IPS DF 6.9 (cell line): ENCODE measurements at regions not wholly inside any gene's neighbourhood (a gene's known extent, or its start where the extent isn't known, plus 50 kb on each side); places are given as distances from the start of the nearest gene placed in this dataset.

Source experiments
- DNase-seq: peaks from one replicate; pipeline ENCODE4 v3.0.0-alpha.2; 2013; ENCODE audit warnings: low read depth, low spot score
- H3K27ac ChIP-seq: one replicate; pipeline ENCODE4 v1.5.1; 2013; ENCODE audit warnings: low read length, control low read depth
- H3K27me3 ChIP-seq: 2 replicates; pipeline ENCODE4 v1.6.1; 2013; ENCODE audit warnings: mild to moderate bottlenecking, low read length; ENCODE audit not compliant: control insufficient read depth, insufficient read depth
- H3K36me3 ChIP-seq: 2 replicates; pipeline ENCODE4 v1.6.1; 2013; ENCODE audit warnings: low read length; ENCODE audit not compliant: control insufficient read depth, insufficient read depth
- H3K4me1 ChIP-seq: 2 replicates; pipeline ENCODE4 v1.6.1; 2013; ENCODE audit warnings: low read length; ENCODE audit not compliant: control insufficient read depth, insufficient read depth
- H3K4me3 ChIP-seq: 2 replicates; pipeline ENCODE4 v1.5.1; 2013; ENCODE audit warnings: mild to moderate bottlenecking, low read length
- H3K9me3 ChIP-seq: 2 replicates; pipeline ENCODE4 v1.6.1; 2013; ENCODE audit warnings: low read length, inconsistent platforms; ENCODE audit not compliant: control insufficient read depth, insufficient read depth
- WGBS: extraction: QIAGEN DNeasy Blood & Tissue Kit; methylation state at CpG from one replicate; pipeline ENCODE4 v1.1.7; 2013; ENCODE audit warnings: mixed read lengths, missing lambda C conversion rate; ENCODE audit not compliant: insufficient read length, insufficient coverage; 5-methylcytosine and 5-hydroxymethylcytosine counted together

GRCh38 chr2:126990605-126991532 lies 92.2 kb downstream of the TEX51 start:
- H3K4me1 ChIP-seq, result no peaks in the 10 kb centered on the region
- H3K4me3 ChIP-seq, result no peak overlapping the region
- H3K27ac ChIP-seq, result no peak overlapping the region
- H3K9me3 ChIP-seq, result no peaks in the 10 kb centered on the region
- DNase-seq, result no peak
- no CpG with 5 or more reads among the region's 12 CpGs for WGBS
- no peaks in the 10 kb centered on the region for H3K36me3 ChIP-seq
- H3K27me3 ChIP-seq, result no peaks in the 10 kb centered on the region

DNA sequence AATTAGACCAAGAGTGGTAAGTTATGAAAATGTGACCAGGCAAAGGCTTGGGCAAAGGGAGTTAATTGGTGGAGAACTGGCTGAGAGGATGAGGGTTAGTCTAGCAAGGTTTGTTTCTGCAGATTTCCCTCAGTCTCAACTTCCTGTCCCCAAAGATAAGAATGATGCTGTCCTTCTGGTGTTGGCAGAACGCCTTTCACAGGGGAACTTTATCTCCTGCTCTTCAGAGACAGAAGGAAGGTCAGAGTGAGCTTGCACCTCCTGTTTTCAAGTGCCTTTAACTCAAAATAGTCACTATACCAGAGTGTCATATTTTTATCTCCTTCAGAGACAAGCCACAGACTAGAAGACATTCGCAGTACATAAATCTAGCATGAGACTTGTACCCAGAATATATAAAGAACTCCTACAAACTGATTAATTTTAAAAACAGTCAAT lies 95.7 kb downstream of the TEX51 start:
- no peaks in the 10 kb centered on the region for H3K36me3 ChIP-seq
- WGBS, result no CpG with 5 or more reads among the region's 2 CpGs
- no peak for DNase-seq
- no peak overlapping the region for H3K4me3 ChIP-seq
- H3K9me3 ChIP-seq, result no peaks in the 10 kb centered on the region
- H3K27ac ChIP-seq, result no peak overlapping the region
- H3K4me1 ChIP-seq, result no peaks in the 10 kb centered on the region
- H3K27me3 ChIP-seq, result no peaks in the 10 kb centered on the region

DNA sequence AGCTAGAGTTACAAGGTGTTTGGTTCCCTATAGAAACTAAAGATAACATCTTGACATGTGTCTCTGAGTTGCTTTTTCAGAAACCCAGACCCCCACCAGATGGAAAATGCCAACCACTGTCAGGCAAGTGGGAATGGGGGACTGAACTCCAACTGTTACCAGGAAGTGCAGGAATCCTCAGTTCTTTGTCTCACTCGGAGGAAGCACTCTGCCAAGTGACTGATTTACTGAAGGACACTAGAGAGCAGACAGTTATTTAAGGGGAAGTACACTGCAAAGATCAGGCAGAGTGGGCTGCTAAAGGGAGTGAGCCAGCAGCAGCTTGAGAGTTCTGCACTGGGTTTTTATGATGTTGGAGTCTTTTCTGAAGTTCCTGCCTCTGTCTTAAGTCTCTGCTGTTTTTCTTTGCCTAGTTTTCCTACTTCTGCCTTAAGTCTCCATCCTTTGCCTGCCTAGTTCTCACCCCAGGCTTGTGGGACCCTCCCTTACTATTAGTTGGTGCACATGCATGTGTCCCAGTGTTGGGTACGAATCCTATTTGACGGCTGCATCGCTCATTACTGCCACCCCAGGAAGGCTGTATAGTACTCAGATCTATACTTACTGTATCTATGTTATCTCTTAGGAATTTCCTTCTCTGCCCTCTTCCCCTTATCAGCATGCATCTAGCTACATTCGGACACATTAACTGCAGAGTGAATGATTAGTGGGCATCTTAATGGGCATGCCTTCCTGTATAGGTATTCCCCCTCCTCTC lies 97.1 kb downstream of the TEX51 start:
- no peak for DNase-seq
- Histone ChIP-seq H3K9me3 (no peaks in the 10 kb centered on the region), H3K4me3 (no peak overlapping the region), H3K36me3 (no peaks in the 10 kb centered on the region), H3K27ac (no peak overlapping the region), H3K4me1 (no peaks in the 10 kb centered on the region), H3K27me3 (no peaks in the 10 kb centered on the region)
- no CpG with 5 or more reads among the region's 5 CpGs for WGBS

DNA sequence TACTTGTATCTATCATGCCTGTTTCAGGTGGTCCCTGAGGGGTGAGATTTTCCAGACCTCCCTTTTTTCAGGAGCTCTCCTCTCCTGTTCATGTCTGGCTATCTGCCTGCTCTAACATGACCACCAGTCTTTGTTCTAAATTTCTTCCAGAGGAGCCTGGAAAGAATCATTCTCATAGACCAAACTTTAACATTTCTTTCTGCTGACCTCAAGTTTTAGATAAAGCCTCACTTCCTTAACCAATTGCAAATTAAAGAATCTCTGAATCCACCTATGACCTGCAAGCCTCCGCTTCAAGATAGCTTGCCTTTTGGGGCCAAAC lies 97.6 kb downstream of the TEX51 start:
- Histone ChIP-seq H3K4me1 (no peaks in the 10 kb centered on the region), H3K27ac (no peak overlapping the region), H3K9me3 (no peaks in the 10 kb centered on the region), H3K36me3 (no peaks in the 10 kb centered on the region), H3K4me3 (no peak overlapping the region), H3K27me3 (no peaks in the 10 kb centered on the region)
- no CpG with 5 or more reads among the region's 1 CpG for WGBS
- no peak for DNase-seq
